Activated CD8-positive, alpha-beta T cell treated with anti-CD3 and anti-CD28 coated beads for 36 hours (primary cell): ENCODE measurements at regions not wholly inside any gene's neighbourhood (a gene's known extent, or its start where the extent isn't known, plus 50 kb on each side); places are given as distances from the start of the nearest gene placed in this dataset.

ENCODE experiments used
- ATAC-seq: fragments of 200-7000 bp; cut with Tn5 transposase; one replicate; pipeline ENCODE4 v1.10.0; 2021; ENCODE audit warnings: mild to moderate bottlenecking, moderate library complexity
- CTCF ChIA-PET: fragments of 350-600 bp; sonication (Branson Sonifier 250); formaldehyde crosslinking; loops from one replicate; lab custom pipeline; 2021; ENCODE audit warnings: antibody characterized with exemption; lab: Charles Lee
- POLR2A ChIA-PET: fragments of 350-600 bp; sonication (Branson Sonifier 250); formaldehyde crosslinking; loops from one replicate; lab custom pipeline; 2021; ENCODE audit warnings: antibody characterized with exemption; lab: Charles Lee
- DNase-seq: peaks from one replicate; pipeline ENCODE4 v3.0.0-alpha.2; 2020
- H3K27ac Mint-ChIP-seq: one replicate; pipeline ENCODE4 v1.8.0; 2021; ENCODE audit warnings: mild to moderate bottlenecking, mixed read lengths
- H3K27me3 Mint-ChIP-seq: one replicate; pipeline ENCODE4 v1.8.0; 2021; ENCODE audit warnings: mixed read lengths
- H3K36me3 Mint-ChIP-seq: one replicate; pipeline ENCODE4 v1.8.0; 2021; ENCODE audit warnings: low read depth, mixed read lengths
- H3K4me1 Mint-ChIP-seq: one replicate; pipeline ENCODE4 v1.8.0; 2021; ENCODE audit warnings: low read depth, mixed read lengths
- H3K4me3 Mint-ChIP-seq: one replicate; pipeline ENCODE4 v1.8.0; 2021; ENCODE audit warnings: mild to moderate bottlenecking, moderate library complexity, mixed read lengths
- H3K9me3 Mint-ChIP-seq: one replicate; pipeline ENCODE4 v1.8.0; 2021; ENCODE audit warnings: mixed read lengths
- intact Hi-C: fragments of 100-400 bp; cut with micrococcal nuclease; formaldehyde crosslinking; loops from one replicate; pipeline ENCODE4 v1.10.0; 2022
- TF ChIP-seq, protein P1 (sequence below): fragments of 200-600 bp; IDR thresholded peaks from one replicate; pipeline ENCODE4 v1.8.0; 2022; ENCODE audit warnings: antibody characterized with exemption, mild to moderate bottlenecking

DNA sequence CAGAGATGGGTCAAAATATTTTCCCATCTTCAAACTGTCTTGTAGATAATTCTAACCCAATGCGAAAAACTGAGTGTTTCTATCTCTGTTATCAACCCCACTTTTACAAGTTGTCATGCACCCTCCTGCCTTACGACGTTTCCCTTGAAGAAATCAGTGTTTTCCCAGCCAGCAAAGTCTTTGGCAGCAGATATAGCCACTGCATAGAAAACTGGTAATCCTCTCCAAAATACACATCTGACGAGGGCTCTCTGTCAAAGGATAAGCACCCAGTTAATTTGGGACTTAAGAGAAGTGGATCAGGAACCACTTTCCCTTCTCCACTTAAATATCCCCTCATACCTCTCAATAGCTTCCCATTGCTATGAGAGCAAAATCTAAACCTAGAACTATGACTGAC, 351.9 kb upstream of the MIR17HG start:
- ChIA-PET POLR2A (no interaction called here), CTCF (no interaction called here)
- TF ChIP-seq, protein P1, sequence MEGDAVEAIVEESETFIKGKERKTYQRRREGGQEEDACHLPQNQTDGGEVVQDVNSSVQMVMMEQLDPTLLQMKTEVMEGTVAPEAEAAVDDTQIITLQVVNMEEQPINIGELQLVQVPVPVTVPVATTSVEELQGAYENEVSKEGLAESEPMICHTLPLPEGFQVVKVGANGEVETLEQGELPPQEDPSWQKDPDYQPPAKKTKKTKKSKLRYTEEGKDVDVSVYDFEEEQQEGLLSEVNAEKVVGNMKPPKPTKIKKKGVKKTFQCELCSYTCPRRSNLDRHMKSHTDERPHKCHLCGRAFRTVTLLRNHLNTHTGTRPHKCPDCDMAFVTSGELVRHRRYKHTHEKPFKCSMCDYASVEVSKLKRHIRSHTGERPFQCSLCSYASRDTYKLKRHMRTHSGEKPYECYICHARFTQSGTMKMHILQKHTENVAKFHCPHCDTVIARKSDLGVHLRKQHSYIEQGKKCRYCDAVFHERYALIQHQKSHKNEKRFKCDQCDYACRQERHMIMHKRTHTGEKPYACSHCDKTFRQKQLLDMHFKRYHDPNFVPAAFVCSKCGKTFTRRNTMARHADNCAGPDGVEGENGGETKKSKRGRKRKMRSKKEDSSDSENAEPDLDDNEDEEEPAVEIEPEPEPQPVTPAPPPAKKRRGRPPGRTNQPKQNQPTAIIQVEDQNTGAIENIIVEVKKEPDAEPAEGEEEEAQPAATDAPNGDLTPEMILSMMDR = no peak
- no peak for ATAC-seq
- DNase-seq = no peak
- Mint-ChIP-seq H3K9me3 (no peaks in the 10 kb centered on the region), H3K4me3 (no peak overlapping the region), H3K27me3 (no peaks in the 10 kb centered on the region), H3K4me1 (no peaks in the 10 kb centered on the region), H3K36me3 (no peaks in the 10 kb centered on the region), H3K27ac (no peak overlapping the region)
- intact Hi-C loops = no loop called here

DNA sequence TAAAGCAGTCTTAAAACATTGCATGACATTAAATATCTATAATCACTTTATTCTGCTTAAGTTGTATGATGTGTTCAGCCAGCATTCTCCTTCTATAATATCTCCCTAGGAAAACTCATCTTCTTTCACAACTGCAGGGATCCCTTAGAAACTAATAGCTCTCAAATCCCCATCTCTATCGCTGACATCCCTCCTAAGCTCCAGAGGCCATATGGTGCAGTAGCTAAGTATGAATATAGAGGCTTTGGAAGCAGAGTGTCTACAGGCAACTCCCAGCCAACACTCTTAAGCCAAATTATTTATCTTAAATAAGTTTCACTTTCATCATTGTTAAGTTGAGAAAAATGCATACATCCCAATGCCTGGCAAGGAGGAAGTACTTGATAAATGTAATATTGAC, 349.5 kb upstream of the MIR17HG start:
- ATAC-seq (no peak), DNase-seq (no peak)
- Mint-ChIP-seq H3K27me3 (no peaks in the 10 kb centered on the region), H3K9me3 (no peaks in the 10 kb centered on the region), H3K4me3 (no peak overlapping the region), H3K4me1 (no peaks in the 10 kb centered on the region), H3K36me3 (no peaks in the 10 kb centered on the region), H3K27ac (no peak overlapping the region)
- ChIA-PET POLR2A (no interaction called here), CTCF (no interaction called here)
- intact Hi-C loops = no loop called here
- TF ChIP-seq, protein P1 = no peak

DNA sequence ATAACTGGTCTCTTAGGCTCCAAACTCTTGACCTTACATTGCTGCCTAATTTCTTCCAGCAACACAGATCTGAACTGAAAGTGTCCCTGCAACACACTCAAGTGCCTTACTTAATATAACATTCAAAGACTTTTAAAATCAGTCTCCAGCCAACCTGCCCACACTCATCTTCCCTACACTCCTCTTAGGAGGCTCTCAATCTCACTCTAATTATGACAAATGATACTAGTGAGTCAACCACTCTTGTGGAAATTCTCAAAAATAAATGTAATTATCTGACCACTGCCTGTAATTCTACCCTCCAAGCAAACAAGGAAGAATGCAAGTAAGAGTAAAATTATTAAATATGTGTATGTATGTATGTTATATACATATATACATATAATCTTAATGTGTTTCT, 348.1 kb upstream of the MIR17HG start:
- ChIA-PET POLR2A (no interaction called here), CTCF (no interaction called here)
- intact Hi-C loops = no loop called here
- no peaks in the 10 kb centered on the region for H3K9me3 Mint-ChIP-seq
- ATAC-seq (no peak), DNase-seq (no peak)
- no peaks in the 10 kb centered on the region for H3K36me3 Mint-ChIP-seq
- H3K4me3 Mint-ChIP-seq = no peak overlapping the region
- no peaks in the 10 kb centered on the region for H3K4me1 Mint-ChIP-seq
- H3K27me3 Mint-ChIP-seq = no peaks in the 10 kb centered on the region
- no peak overlapping the region for H3K27ac Mint-ChIP-seq
- TF ChIP-seq, protein P1 = no peak

DNA sequence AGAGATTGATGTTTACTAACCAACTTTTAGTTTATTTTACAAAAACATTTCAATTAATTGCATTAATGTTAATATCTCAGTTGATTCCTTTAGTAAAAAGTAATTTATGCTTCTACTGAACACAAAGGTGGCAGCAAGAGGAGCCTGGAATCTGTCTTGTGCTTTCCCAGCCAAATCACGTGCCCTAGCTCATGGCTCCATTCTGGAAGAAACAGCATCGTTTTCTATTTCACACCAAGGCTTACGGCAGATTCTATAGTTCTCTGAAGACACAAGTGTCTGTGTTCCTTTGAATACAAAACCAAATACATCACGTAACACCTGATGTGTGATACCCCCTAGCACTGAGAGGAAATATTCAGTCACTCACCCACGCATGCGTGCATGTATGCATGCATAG, 346.1 kb upstream of the MIR17HG start:
- H3K36me3 Mint-ChIP-seq = no peaks in the 10 kb centered on the region
- no peaks in the 10 kb centered on the region for H3K27me3 Mint-ChIP-seq
- POLR2A ChIA-PET = no interaction called here

DNA sequence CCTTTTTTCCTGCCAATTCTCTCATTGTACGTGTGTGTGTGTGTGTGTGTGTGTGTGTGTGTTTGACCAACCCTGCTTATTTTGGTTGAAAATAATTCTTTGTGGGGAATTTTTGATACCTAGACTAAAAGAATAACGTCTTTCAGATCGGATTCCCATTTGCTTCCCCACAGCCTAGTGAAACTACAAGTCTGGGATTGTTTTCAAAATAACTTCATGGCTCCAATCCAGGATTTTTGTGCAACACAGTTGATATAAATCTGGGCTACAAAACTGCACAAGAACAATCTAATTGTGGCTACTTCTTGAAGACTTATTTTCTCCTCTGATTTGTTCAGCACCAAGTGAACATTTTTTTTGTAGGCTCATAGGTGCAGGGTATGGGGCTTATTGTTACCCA, 332.8 kb upstream of the MIR17HG start:
- H3K9me3 Mint-ChIP-seq = no peaks in the 10 kb centered on the region
- no peak for DNase-seq
- H3K27me3 Mint-ChIP-seq = no peaks in the 10 kb centered on the region
- no peaks in the 10 kb centered on the region for H3K4me1 Mint-ChIP-seq
- H3K27ac Mint-ChIP-seq = no peak overlapping the region
- no peak for ATAC-seq
- no peak overlapping the region for H3K4me3 Mint-ChIP-seq
- POLR2A ChIA-PET = no interaction called here
- CTCF ChIA-PET = no interaction called here
- H3K36me3 Mint-ChIP-seq = no peaks in the 10 kb centered on the region
- TF ChIP-seq, protein P1 = no peak
- intact Hi-C loops = no loop called here

More for the DNA sequence above, 346.1 kb upstream of the MIR17HG start:
- no peak overlapping the region for H3K27ac Mint-ChIP-seq
- no peaks in the 10 kb centered on the region for H3K9me3 Mint-ChIP-seq
- DNase-seq (no peak), ATAC-seq (no peak)
- no peaks in the 10 kb centered on the region for H3K4me1 Mint-ChIP-seq
- CTCF ChIA-PET = no interaction called here
- H3K4me3 Mint-ChIP-seq = no peak overlapping the region
- TF ChIP-seq, protein P1 = no peak
- intact Hi-C loops = no loop called here
